Stomach (tissue), 4 donors: ENCODE measurements at regions not wholly inside any gene's neighbourhood (a gene's known extent, or its start where the extent isn't known, plus 50 kb on each side); places are given as distances from the start of the nearest gene placed in this dataset.

ENCODE experiments used
- EP300 ChIP-seq: sonication (generic); formaldehyde crosslinking; IDR thresholded peaks from one replicate; pipeline ENCODE4 v1.6.1; 2017; ENCODE audit warnings: antibody characterized with exemption
- POLR2A ChIP-seq, 4 donors: fragments of 450-650 bp; IDR thresholded peaks; one replicate each; pipeline ENCODE4 v1.6.1; 2016; ENCODE audit warnings: antibody characterized with exemption in 4 of 4, control low read depth in 2 of 4, mild to moderate bottlenecking in 1 of 4, moderate library complexity in 1 of 4
- TF ChIP-seq, protein P1 (sequence below), 7 experiments: fragments of 450-650 bp in 4 of 7; fragments of 200-600 bp in 3 of 7; sonication (generic) in 3 of 7; IDR thresholded peaks; one replicate each; pipeline ENCODE4 v1.5.1; 2016 to 2019; ENCODE audit warnings: antibody characterized with exemption in 7 of 7, control low read depth in 2 of 7, mild to moderate bottlenecking in 1 of 7

DNA sequence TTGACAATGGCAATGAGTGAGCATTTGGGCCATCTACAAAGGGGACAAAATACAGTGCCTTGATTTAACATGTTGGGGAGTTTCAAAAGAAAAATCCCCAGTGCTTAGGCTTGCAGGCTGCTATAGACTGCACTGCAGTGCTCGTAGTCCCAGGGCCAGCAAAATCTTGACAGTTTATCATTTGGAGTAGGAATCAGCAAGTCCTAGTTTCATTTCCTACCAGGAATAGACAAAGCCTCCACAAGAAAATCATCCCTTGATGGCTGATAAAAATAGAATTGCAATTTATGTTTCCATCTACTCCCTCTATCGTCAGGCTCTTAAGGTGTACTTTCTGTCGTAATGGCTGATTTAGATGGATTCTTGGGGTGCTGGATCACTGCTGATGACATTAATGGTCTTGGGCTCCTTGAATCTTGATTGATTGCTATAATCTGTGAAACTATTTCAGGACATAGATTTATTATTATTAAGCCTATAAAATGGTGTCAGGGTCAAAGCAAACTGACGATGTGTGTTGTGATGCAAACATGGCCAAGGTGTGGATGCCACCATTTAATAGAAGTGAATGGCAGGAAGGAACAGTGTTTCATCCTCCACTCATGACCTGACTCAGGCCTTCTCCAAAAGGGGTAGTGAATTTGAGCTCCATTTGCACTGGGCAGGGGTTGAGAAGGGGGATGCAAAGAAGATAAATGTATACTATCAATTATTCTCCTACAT, 171.7 kb downstream of the PIK3R1 start:
- TF ChIP-seq, protein P1, sequence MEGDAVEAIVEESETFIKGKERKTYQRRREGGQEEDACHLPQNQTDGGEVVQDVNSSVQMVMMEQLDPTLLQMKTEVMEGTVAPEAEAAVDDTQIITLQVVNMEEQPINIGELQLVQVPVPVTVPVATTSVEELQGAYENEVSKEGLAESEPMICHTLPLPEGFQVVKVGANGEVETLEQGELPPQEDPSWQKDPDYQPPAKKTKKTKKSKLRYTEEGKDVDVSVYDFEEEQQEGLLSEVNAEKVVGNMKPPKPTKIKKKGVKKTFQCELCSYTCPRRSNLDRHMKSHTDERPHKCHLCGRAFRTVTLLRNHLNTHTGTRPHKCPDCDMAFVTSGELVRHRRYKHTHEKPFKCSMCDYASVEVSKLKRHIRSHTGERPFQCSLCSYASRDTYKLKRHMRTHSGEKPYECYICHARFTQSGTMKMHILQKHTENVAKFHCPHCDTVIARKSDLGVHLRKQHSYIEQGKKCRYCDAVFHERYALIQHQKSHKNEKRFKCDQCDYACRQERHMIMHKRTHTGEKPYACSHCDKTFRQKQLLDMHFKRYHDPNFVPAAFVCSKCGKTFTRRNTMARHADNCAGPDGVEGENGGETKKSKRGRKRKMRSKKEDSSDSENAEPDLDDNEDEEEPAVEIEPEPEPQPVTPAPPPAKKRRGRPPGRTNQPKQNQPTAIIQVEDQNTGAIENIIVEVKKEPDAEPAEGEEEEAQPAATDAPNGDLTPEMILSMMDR (IDR thresholded peaks at IDR 0.05), result no peak
- TF ChIP-seq EP300, result no peak
- no peak for TF ChIP-seq POLR2A (IDR thresholded peaks at IDR 0.05)
